Renal pelvis (tissue), 1 donor: ENCODE measurements at regions not wholly inside any gene's neighbourhood (a gene's known extent, or its start where the extent isn't known, plus 50 kb on each side); places are given as distances from the start of the nearest gene placed in this dataset.
"Not testable (repeated sequence)": the region's sequence is repeated elsewhere in the genome, so short reads cannot be mapped to it uniquely, and the experiment has no call there.

Source experiments
- DNase-seq: peaks from one replicate; pipeline ENCODE4 v3.0.0-alpha.2; 2013

- no peak for DNase-seq
Measured at GRCh38 chr1:221880182-221880581, 138.3 kb upstream of the DUSP10 start.

- no peak for DNase-seq
Measured at GRCh38 chr1:221878134-221878533, 136.2 kb upstream of the DUSP10 start.

- no peak for DNase-seq
Measured at GRCh38 chr1:221877311-221877710, 135.4 kb upstream of the DUSP10 start.

- no peak for DNase-seq
Measured at GRCh38 chr1:221875004-221875330, 133.1 kb upstream of the DUSP10 start.

- no peak for DNase-seq
Measured at GRCh38 chr1:221874285-221875003, 132.6 kb upstream of the DUSP10 start.

- no peak for DNase-seq
Measured at GRCh38 chr1:221873673-221874072, 131.8 kb upstream of the DUSP10 start.

- DNase-seq, result no peak
Measured at GRCh38 chr1:221871056-221871455, 129.2 kb upstream of the DUSP10 start.

GRCh38 chr1:221869779-221870178 lies 127.9 kb upstream of the DUSP10 start:
- DNase-seq, result no peak

GRCh38 chr1:221868593-221869303 lies 126.9 kb upstream of the DUSP10 start:
- no peak for DNase-seq

- no peak for DNase-seq
Measured at GRCh38 chr1:221867003-221867402, 125.1 kb upstream of the DUSP10 start.

- no peak for DNase-seq
Measured at GRCh38 chr1:221865808-221866207, 123.9 kb upstream of the DUSP10 start.

- no peak for DNase-seq
Measured at GRCh38 chr1:221863635-221864034, 121.7 kb upstream of the DUSP10 start.

- DNase-seq, result no peak
Measured at GRCh38 chr1:221862971-221863370, 121.1 kb upstream of the DUSP10 start.

GRCh38 chr1:221858818-221859611 lies 117.1 kb upstream of the DUSP10 start:
- no peak for DNase-seq

- not testable (repeated sequence) for DNase-seq
Measured at GRCh38 chr1:221857094-221857444, 115.2 kb upstream of the DUSP10 start.

- DNase-seq, result no peak
Measured at GRCh38 chr1:221856228-221857093, 114.6 kb upstream of the DUSP10 start.

- no peak for DNase-seq
Measured at GRCh38 chr1:221855156-221855555, 113.3 kb upstream of the DUSP10 start.

GRCh38 chr1:221851336-221851735 lies 109.4 kb upstream of the DUSP10 start:
- no peak for DNase-seq

- no peak for DNase-seq
Measured at GRCh38 chr1:221850470-221851187, 108.7 kb upstream of the DUSP10 start.

GRCh38 chr1:221849897-221850296 lies 108.0 kb upstream of the DUSP10 start:
- DNase-seq, result no peak

GRCh38 chr1:221849110-221849509 lies 107.2 kb upstream of the DUSP10 start:
- no peak for DNase-seq
